Lung (tissue), 11 donors: ENCODE measurements at regions not wholly inside any gene's neighbourhood (a gene's known extent, or its start where the extent isn't known, plus 50 kb on each side); places are given as distances from the start of the nearest gene placed in this dataset.

ENCODE experiments used
- ATAC-seq: fragments of 200-7000 bp; cut with Tn5 transposase; one replicate; pipeline ENCODE4 v1.9.1; 2020; ENCODE audit warnings: moderate number of reproducible peaks; ENCODE audit not compliant: insufficient read depth, low FRiP score
- DNase-seq, 3 donors: peaks; one replicate each; pipeline ENCODE4 v3.0.0-alpha.2; 2013 to 2017
- H3K27ac ChIP-seq, 2 donors: one replicate each; pipeline ENCODE4 v1.5.1; 2013; ENCODE audit warnings: mild to moderate bottlenecking in 2 of 2, moderate library complexity in 2 of 2, control low read depth in 1 of 2, inconsistent platforms in 1 of 2, low read depth in 1 of 2, low read length in 1 of 2
- H3K27me3 ChIP-seq, 3 donors: one replicate each; pipeline ENCODE4 v1.5.1; 2013; ENCODE audit warnings: low read length in 2 of 3; ENCODE audit not compliant: control insufficient read depth in 3 of 3, insufficient read depth in 3 of 3
- H3K36me3 ChIP-seq, 4 donors: one replicate each; pipeline ENCODE4 v1.5.1; 2013; ENCODE audit warnings: low read length in 4 of 4, mild to moderate bottlenecking in 1 of 4, moderate library complexity in 1 of 4; ENCODE audit not compliant: control insufficient read depth in 4 of 4, insufficient read depth in 4 of 4
- H3K4me1 ChIP-seq, 5 donors: one replicate each; pipeline ENCODE4 v1.5.1; 2013; ENCODE audit warnings: low read length in 5 of 5, mild to moderate bottlenecking in 2 of 5, moderate library complexity in 1 of 5; ENCODE audit not compliant: control insufficient read depth in 5 of 5, insufficient read depth in 5 of 5
- H3K4me3 ChIP-seq: one replicate; pipeline ENCODE4 v1.5.1; 2013; ENCODE audit warnings: mild to moderate bottlenecking, control low read depth, moderate library complexity
- H3K9ac ChIP-seq, 2 donors: one replicate each; pipeline ENCODE4 v1.5.1; 2013; ENCODE audit warnings: low read length in 2 of 2, control low read depth in 1 of 2; ENCODE audit not compliant: insufficient read depth in 1 of 2
- H3K9me3 ChIP-seq, 4 donors: one replicate each; pipeline ENCODE4 v1.5.1; 2013; ENCODE audit warnings: low read length in 3 of 4, mild to moderate bottlenecking in 1 of 4, moderate library complexity in 1 of 4; ENCODE audit not compliant: control insufficient read depth in 4 of 4, insufficient read depth in 3 of 4
- WGBS, 2 donors: extraction: QIAGEN DNeasy Blood & Tissue Kit; methylation state at CpG; one replicate each; pipeline ENCODE4 v1.1.7; 2013; 5-methylcytosine and 5-hydroxymethylcytosine counted together
- TF ChIP-seq, protein P1 (sequence below): IDR thresholded peaks from 2 replicates; pipeline ENCODE4 v1.5.1; 2012; ENCODE audit warnings: mild to moderate bottlenecking; ENCODE audit errors: control extremely low read depth, extremely low read depth
- donor health status: control.
- donor health status: control.
- donor health status: Bipolar disorder and iron deficiency.
- donor health status: healthy.
- donor health status: DM: yes; HTN: yes; CAD: no.

DNA sequence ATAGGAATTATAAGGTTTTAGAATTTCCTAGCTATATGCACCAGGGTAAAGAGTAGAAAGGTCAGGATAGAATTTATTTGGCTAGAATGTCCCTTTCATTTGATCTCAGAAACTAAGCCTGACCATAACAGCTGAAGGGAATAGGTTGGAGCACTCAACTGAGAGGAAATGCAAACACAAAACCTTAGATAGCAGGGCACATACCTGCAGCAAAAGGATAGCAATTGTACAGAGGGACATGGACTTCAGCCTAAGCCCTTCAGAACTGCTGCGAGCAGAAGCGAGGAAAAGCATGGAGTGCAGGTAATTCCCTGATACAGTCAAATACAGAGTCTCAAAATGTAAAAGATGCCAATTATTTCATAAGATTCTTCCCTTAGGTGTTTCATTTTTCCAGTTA, 211.0 kb upstream of the DDI1 start:
- Histone ChIP-seq H3K4me1 (peaks cover 0 to 3% (median 0%) of the 10 kb centered on the region in 5 donors), H3K27ac (no peak overlapping the region), H3K36me3 (no peaks in the 10 kb centered on the region), H3K9ac (no peak overlapping the region), H3K27me3 (no peaks in the 10 kb centered on the region), H3K4me3 (no peak overlapping the region), H3K9me3 (peaks cover 0 to 7% (median 1%) of the 10 kb centered on the region in 4 donors)
- 72 to 86% methylated on average over 2 of the region's 2 CpGs for WGBS, 2 donors
- DNase-seq (no peak), ATAC-seq (no peak)
- TF ChIP-seq, protein P1, sequence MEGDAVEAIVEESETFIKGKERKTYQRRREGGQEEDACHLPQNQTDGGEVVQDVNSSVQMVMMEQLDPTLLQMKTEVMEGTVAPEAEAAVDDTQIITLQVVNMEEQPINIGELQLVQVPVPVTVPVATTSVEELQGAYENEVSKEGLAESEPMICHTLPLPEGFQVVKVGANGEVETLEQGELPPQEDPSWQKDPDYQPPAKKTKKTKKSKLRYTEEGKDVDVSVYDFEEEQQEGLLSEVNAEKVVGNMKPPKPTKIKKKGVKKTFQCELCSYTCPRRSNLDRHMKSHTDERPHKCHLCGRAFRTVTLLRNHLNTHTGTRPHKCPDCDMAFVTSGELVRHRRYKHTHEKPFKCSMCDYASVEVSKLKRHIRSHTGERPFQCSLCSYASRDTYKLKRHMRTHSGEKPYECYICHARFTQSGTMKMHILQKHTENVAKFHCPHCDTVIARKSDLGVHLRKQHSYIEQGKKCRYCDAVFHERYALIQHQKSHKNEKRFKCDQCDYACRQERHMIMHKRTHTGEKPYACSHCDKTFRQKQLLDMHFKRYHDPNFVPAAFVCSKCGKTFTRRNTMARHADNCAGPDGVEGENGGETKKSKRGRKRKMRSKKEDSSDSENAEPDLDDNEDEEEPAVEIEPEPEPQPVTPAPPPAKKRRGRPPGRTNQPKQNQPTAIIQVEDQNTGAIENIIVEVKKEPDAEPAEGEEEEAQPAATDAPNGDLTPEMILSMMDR: no peak

DNA sequence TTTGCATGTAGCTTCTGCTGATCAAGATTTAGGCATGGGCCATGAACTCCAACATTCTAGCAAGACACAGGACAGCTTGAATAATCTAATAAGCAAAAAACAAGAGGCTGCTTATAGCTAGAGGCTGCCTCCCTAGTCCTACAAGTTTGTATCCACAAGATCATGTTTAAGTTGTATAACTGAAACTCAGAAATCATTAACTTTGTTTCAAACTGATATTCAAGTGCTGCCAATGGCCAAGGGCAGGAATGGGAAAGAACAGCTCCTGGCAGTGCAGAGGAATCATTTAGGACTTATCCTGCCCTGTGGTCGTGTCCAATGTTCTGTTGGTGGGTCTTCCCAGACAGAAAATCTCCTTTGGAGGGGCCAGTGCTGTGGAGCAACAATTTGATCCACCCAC, 209.6 kb upstream of the DDI1 start:
- Histone ChIP-seq H3K36me3 (no peaks in the 10 kb centered on the region), H3K4me1 (peaks cover 0 to 3% (median 0%) of the 10 kb centered on the region in 5 donors), H3K27me3 (no peaks in the 10 kb centered on the region), H3K27ac (no peak overlapping the region), H3K4me3 (no peak overlapping the region), H3K9me3 (peaks cover 0 to 11% (median 0%) of the 10 kb centered on the region in 4 donors), H3K9ac (no peak overlapping the region)
- 46 to 79% methylated on average over 1 of the region's 1 CpG for WGBS, 2 donors
- ATAC-seq: no peak
- TF ChIP-seq, protein P1: no peak
- no peak for DNase-seq

DNA sequence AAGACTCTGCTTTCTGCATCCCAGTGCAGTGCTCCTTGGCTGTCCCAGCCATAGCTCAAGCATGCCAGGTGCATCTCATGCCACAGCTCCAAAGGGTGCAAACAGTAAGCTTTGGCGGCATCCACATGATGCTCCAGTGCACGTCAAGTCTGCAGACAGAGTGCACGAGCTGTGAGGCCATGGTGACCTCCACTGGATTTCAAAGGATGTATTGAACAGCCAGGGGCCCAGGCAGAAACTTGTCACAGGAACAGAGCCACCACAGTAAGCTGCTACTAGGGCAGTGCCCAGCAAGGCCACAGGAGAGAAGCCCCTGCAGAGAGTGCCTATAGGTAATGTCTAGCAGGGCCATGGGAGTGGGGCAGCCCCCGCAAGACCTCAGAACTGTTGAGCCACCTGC, 206.8 kb upstream of the DDI1 start:
- H3K36me3 ChIP-seq: no peaks in the 10 kb centered on the region
- no peak overlapping the region for H3K4me3 ChIP-seq
- ATAC-seq (no peak), DNase-seq (no peak)
- H3K9me3 ChIP-seq: peaks cover 0 to 13% (median 2%) of the 10 kb centered on the region in 4 donors
- peaks cover 0 to 3% (median 0%) of the 10 kb centered on the region in 5 donors for H3K4me1 ChIP-seq
- WGBS, 2 donors: 91 to 94% methylated on average over 4 of the region's 4 CpGs
- H3K27ac ChIP-seq: no peak overlapping the region
- no peak overlapping the region for H3K9ac ChIP-seq
- TF ChIP-seq, protein P1: no peak
- H3K27me3 ChIP-seq: no peaks in the 10 kb centered on the region

DNA sequence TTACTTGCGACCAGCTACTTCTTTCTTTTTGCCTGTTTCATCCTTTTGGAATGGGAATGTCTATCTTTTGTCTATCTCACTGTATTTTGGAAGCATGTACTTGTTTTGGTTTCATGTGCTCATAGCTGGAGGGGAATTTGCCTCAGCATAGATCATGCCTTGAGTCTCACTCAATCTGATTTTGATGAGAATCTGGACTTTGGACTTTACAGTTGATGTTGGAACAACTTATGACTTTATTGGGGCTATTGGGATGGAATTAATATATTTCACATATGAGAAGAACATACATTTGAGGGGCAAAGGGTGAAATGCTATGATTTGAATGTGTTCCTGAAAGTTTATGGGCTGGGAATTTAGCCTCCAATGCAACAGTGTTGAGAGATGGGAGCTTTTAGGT, 206.2 kb upstream of the DDI1 start:
- Histone ChIP-seq H3K27me3 (no peaks in the 10 kb centered on the region), H3K4me1 (peaks cover 0 to 3% (median 0%) of the 10 kb centered on the region in 5 donors), H3K4me3 (no peak overlapping the region), H3K9me3 (peaks cover 0 to 13% (median 2%) of the 10 kb centered on the region in 4 donors), H3K36me3 (no peaks in the 10 kb centered on the region), H3K9ac (no peak overlapping the region), H3K27ac (no peak overlapping the region)
- 0 to 86% methylated on average over 1 of the region's 1 CpG for WGBS, 2 donors
- ATAC-seq: no peak
- TF ChIP-seq, protein P1: no peak
- no peak for DNase-seq
